Liver (tissue), 8 donors: ENCODE measurements at regions not wholly inside any gene's neighbourhood (a gene's known extent, or its start where the extent isn't known, plus 50 kb on each side); places are given as distances from the start of the nearest gene placed in this dataset.

ENCODE experiments used
- DNase-seq: peaks from one replicate; pipeline ENCODE4 v3.0.0-alpha.2; 2017; ENCODE audit warnings: low spot score
- H3K27ac ChIP-seq, 2 donors: one replicate each; pipeline ENCODE4 v1.7.0; 2013; ENCODE audit warnings: inconsistent platforms in 2 of 2, low read length in 2 of 2, control low read depth in 1 of 2, low read depth in 1 of 2, mild to moderate bottlenecking in 1 of 2
- H3K27me3 ChIP-seq, 4 donors: one replicate each; pipeline versions ENCODE4 v1.6.1 to v1.7.0; 2013; ENCODE audit warnings: low read length in 3 of 4, inconsistent platforms in 1 of 4, mild to moderate bottlenecking in 1 of 4, moderate library complexity in 1 of 4; ENCODE audit not compliant: control insufficient read depth in 4 of 4, insufficient read depth in 4 of 4
- H3K36me3 ChIP-seq, 4 donors: one replicate each; pipeline versions ENCODE4 v1.6.1 to v1.7.0; 2013; ENCODE audit warnings: low read length in 3 of 4, mild to moderate bottlenecking in 3 of 4, low read depth in 1 of 4, moderate library complexity in 1 of 4; ENCODE audit not compliant: control insufficient read depth in 4 of 4, insufficient read depth in 3 of 4
- H3K4me1 ChIP-seq, 4 donors: one replicate each; pipeline versions ENCODE4 v1.6.1 to v1.7.0; 2013; ENCODE audit warnings: low read length in 3 of 4, mild to moderate bottlenecking in 3 of 4, moderate library complexity in 1 of 4; ENCODE audit not compliant: control insufficient read depth in 4 of 4, insufficient read depth in 4 of 4
- H3K4me3 ChIP-seq, 3 donors: one replicate each; pipeline versions ENCODE4 v1.6.1 to v1.7.0; 2013; ENCODE audit warnings: low read length in 3 of 3, control low read depth in 1 of 3, low read depth in 1 of 3, mild to moderate bottlenecking in 1 of 3
- H3K9ac ChIP-seq, 2 donors: one replicate each; pipeline ENCODE4 v1.7.0; 2013; ENCODE audit warnings: low read length in 2 of 2, mild to moderate bottlenecking in 2 of 2, moderate library complexity in 2 of 2, control low read depth in 1 of 2, low read depth in 1 of 2
- H3K9me3 ChIP-seq, 4 donors: one replicate each; pipeline versions ENCODE4 v1.6.1 to v1.7.0; 2013; ENCODE audit warnings: low read length in 3 of 4; ENCODE audit not compliant: control insufficient read depth in 4 of 4
- EGR1 ChIP-seq, 2 donors: IDR thresholded peaks; 2 replicates each; pipeline ENCODE4 v1.6.1; 2016 to 2018; ENCODE audit warnings: antibody characterized with exemption in 2 of 2, low read depth in 2 of 2
- FOXA1 ChIP-seq: IDR thresholded peaks from 2 replicates; pipeline ENCODE4 v1.6.1; 2016; ENCODE audit warnings: antibody characterized with exemption
- FOXA2 ChIP-seq: IDR thresholded peaks from 2 replicates; pipeline ENCODE4 v1.6.1; 2016; ENCODE audit warnings: antibody characterized with exemption
- GABPA ChIP-seq, 2 donors: IDR thresholded peaks in 1 of 2; conservative IDR thresholded peaks in 1 of 2; 2 replicates each; pipeline ENCODE4 v1.6.1; 2016; ENCODE audit warnings: antibody characterized with exemption in 2 of 2, mild to moderate bottlenecking in 1 of 2, moderate library complexity in 1 of 2
- HNF4A ChIP-seq, 2 donors: conservative IDR thresholded peaks; 2 replicates each; pipeline ENCODE4 v1.6.1; 2016; ENCODE audit warnings: antibody characterized with exemption in 2 of 2, mild to moderate bottlenecking in 2 of 2
- HNF4G ChIP-seq: IDR thresholded peaks from 2 replicates; pipeline ENCODE4 v1.6.1; 2016; ENCODE audit warnings: antibody characterized with exemption
- JUND ChIP-seq, 2 donors: IDR thresholded peaks; 2 replicates each; pipeline ENCODE4 v1.6.1; 2016; ENCODE audit warnings: antibody characterized with exemption in 2 of 2
- NR2F2 ChIP-seq: IDR thresholded peaks from 2 replicates; pipeline ENCODE4 v1.6.1; 2016; ENCODE audit warnings: antibody characterized with exemption
- RAD21 ChIP-seq, 2 donors: IDR thresholded peaks; 2 replicates each; pipeline ENCODE4 v1.6.1; 2016; ENCODE audit warnings: antibody characterized with exemption in 2 of 2, mild to moderate bottlenecking in 2 of 2
- RXRA ChIP-seq, 2 donors: IDR thresholded peaks; 2 replicates each; pipeline ENCODE4 v1.6.1; 2017 to 2018; ENCODE audit warnings: antibody characterized with exemption in 2 of 2, mild to moderate bottlenecking in 1 of 2
- SP1 ChIP-seq: IDR thresholded peaks from 2 replicates; pipeline ENCODE4 v1.6.1; 2018; ENCODE audit warnings: antibody characterized with exemption, mild to moderate bottlenecking
- TAF1 ChIP-seq: conservative IDR thresholded peaks from 2 replicates; pipeline ENCODE4 v1.6.1; 2016; ENCODE audit warnings: antibody characterized with exemption, mild to moderate bottlenecking
- YY1 ChIP-seq: IDR thresholded peaks from 2 replicates; pipeline ENCODE4 v1.6.1; 2016; ENCODE audit warnings: antibody characterized with exemption, mild to moderate bottlenecking
- WGBS: extraction: QIAGEN DNeasy Blood & Tissue Kit; methylation state at CpG from one replicate; pipeline ENCODE4 v1.1.7; 2013; 5-methylcytosine and 5-hydroxymethylcytosine counted together
- TF ChIP-seq, protein P1 (sequence below): IDR thresholded peaks from 2 replicates; pipeline ENCODE4 v1.6.1; 2016; ENCODE audit warnings: antibody characterized with exemption, mild to moderate bottlenecking
- TF ChIP-seq, protein P2 (sequence below): IDR thresholded peaks from 2 replicates; pipeline ENCODE4 v1.6.1; 2016; ENCODE audit warnings: antibody characterized with exemption
- TF ChIP-seq, protein P3 (sequence below): fragments of 150-350 bp; IDR thresholded peaks from 2 replicates; pipeline ENCODE4 v1.5.1; 2017; ENCODE audit warnings: improper control_type of control experiment, low read depth, low read length; ENCODE audit not compliant: missing input control
- TF ChIP-seq, protein P4 (sequence below): IDR thresholded peaks from 2 replicates; pipeline ENCODE4 v1.6.1; 2016; ENCODE audit warnings: antibody characterized with exemption
- TF ChIP-seq, protein P5 (sequence below): IDR thresholded peaks from 2 replicates; pipeline ENCODE4 v1.6.1; 2016; ENCODE audit warnings: antibody characterized with exemption
- donor health status: healthy.
- donor health status: healthy.
- donor health status: healthy.
- donor health status: healthy.
- donor health status: healthy.

DNA sequence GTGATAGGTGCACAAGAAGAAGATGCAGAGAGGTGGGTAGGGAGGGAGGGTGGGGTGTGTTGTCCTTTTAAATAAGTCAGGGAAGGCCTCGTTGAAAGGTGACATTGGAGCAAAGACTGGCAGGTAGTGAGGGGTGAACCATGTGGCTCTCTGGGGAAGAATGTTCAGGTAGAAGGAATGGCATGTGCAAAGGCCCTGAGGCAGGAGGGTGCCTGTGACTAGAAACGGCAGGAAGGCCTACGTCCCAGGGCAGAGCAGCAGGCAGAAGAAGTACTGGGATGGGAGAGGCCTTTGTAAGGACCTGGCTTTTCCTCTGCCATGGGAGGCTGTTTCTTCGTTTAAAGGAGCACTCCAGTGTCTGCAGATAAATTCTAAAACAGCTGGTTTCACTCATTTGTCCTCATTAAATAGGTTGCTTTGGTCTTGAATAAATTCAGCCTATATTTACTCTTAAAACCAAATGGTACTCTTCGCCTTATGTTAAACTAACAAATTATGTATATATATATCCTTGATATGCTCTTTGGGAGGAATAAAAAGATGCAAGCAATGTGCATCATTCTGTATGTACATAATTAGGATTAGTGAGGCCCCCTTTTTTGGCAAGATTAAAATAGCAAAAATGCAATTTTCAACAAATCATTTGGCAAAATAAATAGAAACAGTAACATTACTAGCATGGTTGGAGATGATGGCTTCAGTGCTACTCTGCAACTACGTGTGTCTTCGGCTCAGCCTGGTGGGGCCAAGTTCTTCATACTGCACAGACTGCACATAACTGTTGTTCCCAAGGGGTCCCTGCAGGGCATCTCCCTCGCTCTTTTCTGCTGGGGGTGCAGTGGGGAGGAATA is 151.4 kb downstream of the KLF13 start:
- H3K9me3 ChIP-seq: no peaks in the 10 kb centered on the region
- no peak for DNase-seq
- no peaks in the 10 kb centered on the region for H3K36me3 ChIP-seq
- H3K4me3 ChIP-seq: no peak overlapping the region
- TF ChIP-seq NR2F2: no peak
- TF ChIP-seq HNF4A (conservative IDR thresholded peaks at IDR 0.05): no peak
- TF ChIP-seq, protein P1, sequence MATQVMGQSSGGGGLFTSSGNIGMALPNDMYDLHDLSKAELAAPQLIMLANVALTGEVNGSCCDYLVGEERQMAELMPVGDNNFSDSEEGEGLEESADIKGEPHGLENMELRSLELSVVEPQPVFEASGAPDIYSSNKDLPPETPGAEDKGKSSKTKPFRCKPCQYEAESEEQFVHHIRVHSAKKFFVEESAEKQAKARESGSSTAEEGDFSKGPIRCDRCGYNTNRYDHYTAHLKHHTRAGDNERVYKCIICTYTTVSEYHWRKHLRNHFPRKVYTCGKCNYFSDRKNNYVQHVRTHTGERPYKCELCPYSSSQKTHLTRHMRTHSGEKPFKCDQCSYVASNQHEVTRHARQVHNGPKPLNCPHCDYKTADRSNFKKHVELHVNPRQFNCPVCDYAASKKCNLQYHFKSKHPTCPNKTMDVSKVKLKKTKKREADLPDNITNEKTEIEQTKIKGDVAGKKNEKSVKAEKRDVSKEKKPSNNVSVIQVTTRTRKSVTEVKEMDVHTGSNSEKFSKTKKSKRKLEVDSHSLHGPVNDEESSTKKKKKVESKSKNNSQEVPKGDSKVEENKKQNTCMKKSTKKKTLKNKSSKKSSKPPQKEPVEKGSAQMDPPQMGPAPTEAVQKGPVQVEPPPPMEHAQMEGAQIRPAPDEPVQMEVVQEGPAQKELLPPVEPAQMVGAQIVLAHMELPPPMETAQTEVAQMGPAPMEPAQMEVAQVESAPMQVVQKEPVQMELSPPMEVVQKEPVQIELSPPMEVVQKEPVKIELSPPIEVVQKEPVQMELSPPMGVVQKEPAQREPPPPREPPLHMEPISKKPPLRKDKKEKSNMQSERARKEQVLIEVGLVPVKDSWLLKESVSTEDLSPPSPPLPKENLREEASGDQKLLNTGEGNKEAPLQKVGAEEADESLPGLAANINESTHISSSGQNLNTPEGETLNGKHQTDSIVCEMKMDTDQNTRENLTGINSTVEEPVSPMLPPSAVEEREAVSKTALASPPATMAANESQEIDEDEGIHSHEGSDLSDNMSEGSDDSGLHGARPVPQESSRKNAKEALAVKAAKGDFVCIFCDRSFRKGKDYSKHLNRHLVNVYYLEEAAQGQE: no peak
- TF ChIP-seq, protein P2, sequence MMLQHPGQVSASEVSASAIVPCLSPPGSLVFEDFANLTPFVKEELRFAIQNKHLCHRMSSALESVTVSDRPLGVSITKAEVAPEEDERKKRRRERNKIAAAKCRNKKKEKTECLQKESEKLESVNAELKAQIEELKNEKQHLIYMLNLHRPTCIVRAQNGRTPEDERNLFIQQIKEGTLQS: no peak
- TF ChIP-seq, protein P3, sequence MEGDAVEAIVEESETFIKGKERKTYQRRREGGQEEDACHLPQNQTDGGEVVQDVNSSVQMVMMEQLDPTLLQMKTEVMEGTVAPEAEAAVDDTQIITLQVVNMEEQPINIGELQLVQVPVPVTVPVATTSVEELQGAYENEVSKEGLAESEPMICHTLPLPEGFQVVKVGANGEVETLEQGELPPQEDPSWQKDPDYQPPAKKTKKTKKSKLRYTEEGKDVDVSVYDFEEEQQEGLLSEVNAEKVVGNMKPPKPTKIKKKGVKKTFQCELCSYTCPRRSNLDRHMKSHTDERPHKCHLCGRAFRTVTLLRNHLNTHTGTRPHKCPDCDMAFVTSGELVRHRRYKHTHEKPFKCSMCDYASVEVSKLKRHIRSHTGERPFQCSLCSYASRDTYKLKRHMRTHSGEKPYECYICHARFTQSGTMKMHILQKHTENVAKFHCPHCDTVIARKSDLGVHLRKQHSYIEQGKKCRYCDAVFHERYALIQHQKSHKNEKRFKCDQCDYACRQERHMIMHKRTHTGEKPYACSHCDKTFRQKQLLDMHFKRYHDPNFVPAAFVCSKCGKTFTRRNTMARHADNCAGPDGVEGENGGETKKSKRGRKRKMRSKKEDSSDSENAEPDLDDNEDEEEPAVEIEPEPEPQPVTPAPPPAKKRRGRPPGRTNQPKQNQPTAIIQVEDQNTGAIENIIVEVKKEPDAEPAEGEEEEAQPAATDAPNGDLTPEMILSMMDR: no peak
- no peak for TF ChIP-seq TAF1
- TF ChIP-seq HNF4G: no peak
- no peak for TF ChIP-seq RAD21 (IDR thresholded peaks at IDR 0.05)
- TF ChIP-seq, protein P4, sequence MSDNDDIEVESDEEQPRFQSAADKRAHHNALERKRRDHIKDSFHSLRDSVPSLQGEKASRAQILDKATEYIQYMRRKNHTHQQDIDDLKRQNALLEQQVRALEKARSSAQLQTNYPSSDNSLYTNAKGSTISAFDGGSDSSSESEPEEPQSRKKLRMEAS: no peak
- TF ChIP-seq RXRA (IDR thresholded peaks at IDR 0.05): no peak
- TF ChIP-seq EGR1 (IDR thresholded peaks at IDR 0.05; ENCODE audit: low read depth in 2 of 2): no peak
- TF ChIP-seq YY1: no peak
- no peak for TF ChIP-seq FOXA1
- TF ChIP-seq, protein P5, sequence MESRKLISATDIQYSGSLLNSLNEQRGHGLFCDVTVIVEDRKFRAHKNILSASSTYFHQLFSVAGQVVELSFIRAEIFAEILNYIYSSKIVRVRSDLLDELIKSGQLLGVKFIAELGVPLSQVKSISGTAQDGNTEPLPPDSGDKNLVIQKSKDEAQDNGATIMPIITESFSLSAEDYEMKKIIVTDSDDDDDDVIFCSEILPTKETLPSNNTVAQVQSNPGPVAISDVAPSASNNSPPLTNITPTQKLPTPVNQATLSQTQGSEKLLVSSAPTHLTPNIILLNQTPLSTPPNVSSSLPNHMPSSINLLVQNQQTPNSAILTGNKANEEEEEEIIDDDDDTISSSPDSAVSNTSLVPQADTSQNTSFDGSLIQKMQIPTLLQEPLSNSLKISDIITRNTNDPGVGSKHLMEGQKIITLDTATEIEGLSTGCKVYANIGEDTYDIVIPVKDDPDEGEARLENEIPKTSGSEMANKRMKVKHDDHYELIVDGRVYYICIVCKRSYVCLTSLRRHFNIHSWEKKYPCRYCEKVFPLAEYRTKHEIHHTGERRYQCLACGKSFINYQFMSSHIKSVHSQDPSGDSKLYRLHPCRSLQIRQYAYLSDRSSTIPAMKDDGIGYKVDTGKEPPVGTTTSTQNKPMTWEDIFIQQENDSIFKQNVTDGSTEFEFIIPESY: no peak
- no peak for TF ChIP-seq FOXA2
- TF ChIP-seq GABPA (IDR thresholded peaks at IDR 0.05 in 1 of 2, conservative IDR thresholded peaks at IDR 0.05 in 1 of 2): no peak
- TF ChIP-seq JUND (IDR thresholded peaks at IDR 0.05): no peak
- no peak for TF ChIP-seq SP1
- H3K27me3 ChIP-seq: no peaks in the 10 kb centered on the region
- no peak overlapping the region for H3K9ac ChIP-seq
- no peak overlapping the region for H3K27ac ChIP-seq
- H3K4me1 ChIP-seq: no peaks in the 10 kb centered on the region
- WGBS: 95% methylated on average over 8 of the region's 8 CpGs
